ENCODE measurements at regions not wholly inside any gene's neighbourhood (a gene's known extent, or its start where the extent isn't known, plus 50 kb on each side); places are given as distances from the start of the nearest gene placed in this dataset.

- ChIA-PET POLR2A (ENCODE audit: low non-redundant PET) (no interaction called here), CTCF (no interaction called here)
- H3K27me3 ChIP-seq (replicated peaks; ENCODE audit: insufficient read depth, low read depth, low read length, poor library complexity) = no peaks in the 10 kb centered on the region
- no peak for DNase-seq (ENCODE audit: low spot score)
- no peaks in the 10 kb centered on the region for H3K36me3 ChIP-seq (ENCODE audit: insufficient read depth, low read length, poor library complexity, severe bottlenecking)
- TF ChIP-seq EZH2 (IDR thresholded peaks at IDR 0.05; ENCODE audit: borderline replicate concordance, low read depth, low read length, poor library complexity, severe bottlenecking) (no peak), CTCF (conservative IDR thresholded peaks at IDR 0.05; ENCODE audit: low read depth, low read length) (no peak)
- no peak overlapping the region for H3K27ac ChIP-seq (ENCODE audit: low read depth, low read length, poor library complexity, severe bottlenecking)
- H3K9me3 ChIP-seq (ENCODE audit: low read depth, low read length, poor library complexity, severe bottlenecking) = no peaks in the 10 kb centered on the region
- no peaks in the 10 kb centered on the region for H3K4me1 ChIP-seq (ENCODE audit: insufficient read depth, low read length, poor library complexity, severe bottlenecking)
- BruUV-seq (replicated peaks) = no TSS peak
- intact Hi-C loops (cut with micrococcal nuclease; ENCODE audit: unreplicated experiment) = no loop called here
- no peak overlapping the region for H3K4me3 ChIP-seq (ENCODE audit: low read depth, low read length, poor library complexity, severe bottlenecking)
Observed at GRCh38 chr13:69178000-69178399, 929.6 kb upstream of the ATXN8OS start.

- Histone ChIP-seq H3K36me3 (ENCODE audit: insufficient read depth, low read length, poor library complexity, severe bottlenecking) (no peaks in the 10 kb centered on the region), H3K4me3 (ENCODE audit: low read depth, low read length, poor library complexity, severe bottlenecking) (no peak overlapping the region), H3K9me3 (ENCODE audit: low read depth, low read length, poor library complexity, severe bottlenecking) (no peaks in the 10 kb centered on the region), H3K27ac (ENCODE audit: low read depth, low read length, poor library complexity, severe bottlenecking) (no peak overlapping the region), H3K27me3 (replicated peaks; ENCODE audit: insufficient read depth, low read depth, low read length, poor library complexity) (no peaks in the 10 kb centered on the region), H3K4me1 (ENCODE audit: insufficient read depth, low read length, poor library complexity, severe bottlenecking) (no peaks in the 10 kb centered on the region)
- DNase-seq (ENCODE audit: low spot score) = no peak
- no TSS peak for BruUV-seq (replicated peaks)
- intact Hi-C loops (cut with micrococcal nuclease; ENCODE audit: unreplicated experiment) = no loop called here
- TF ChIP-seq CTCF (conservative IDR thresholded peaks at IDR 0.05; ENCODE audit: low read depth, low read length) (no peak), EZH2 (IDR thresholded peaks at IDR 0.05; ENCODE audit: borderline replicate concordance, low read depth, low read length, poor library complexity, severe bottlenecking) (no peak)
- ChIA-PET CTCF (no interaction called here), POLR2A (ENCODE audit: low non-redundant PET) (no interaction called here)
Observed at GRCh38 chr13:69168436-69168835, 939.2 kb upstream of the ATXN8OS start.

GRCh38 chr13:69155136-69155535 lies 952.5 kb upstream of the ATXN8OS start:
- TF ChIP-seq EZH2 (IDR thresholded peaks at IDR 0.05; ENCODE audit: borderline replicate concordance, low read depth, low read length, poor library complexity, severe bottlenecking) = no peak
- TF ChIP-seq CTCF (conservative IDR thresholded peaks at IDR 0.05; ENCODE audit: low read depth, low read length) = no peak
- Histone ChIP-seq H3K9me3 (ENCODE audit: low read depth, low read length, poor library complexity, severe bottlenecking) (no peaks in the 10 kb centered on the region), H3K27ac (ENCODE audit: low read depth, low read length, poor library complexity, severe bottlenecking) (no peak overlapping the region), H3K36me3 (ENCODE audit: insufficient read depth, low read length, poor library complexity, severe bottlenecking) (no peaks in the 10 kb centered on the region), H3K4me3 (ENCODE audit: low read depth, low read length, poor library complexity, severe bottlenecking) (no peak overlapping the region), H3K4me1 (ENCODE audit: insufficient read depth, low read length, poor library complexity, severe bottlenecking) (no peaks in the 10 kb centered on the region), H3K27me3 (replicated peaks; ENCODE audit: insufficient read depth, low read depth, low read length, poor library complexity) (no peaks in the 10 kb centered on the region)
- CTCF ChIA-PET = no interaction called here
- intact Hi-C loops (cut with micrococcal nuclease; ENCODE audit: unreplicated experiment) = no loop called here
- BruUV-seq (replicated peaks) = no TSS peak
- POLR2A ChIA-PET (ENCODE audit: low non-redundant PET) = no interaction called here
- DNase-seq (ENCODE audit: low spot score) = no peak

Measured in A673 (cell line).